ENCODE measurements at regions not wholly inside any gene's neighbourhood (a gene's known extent, or its start where the extent isn't known, plus 50 kb on each side); places are given as distances from the start of the nearest gene placed in this dataset.
"Not testable (repeated sequence)": the region's sequence is repeated elsewhere in the genome, so short reads cannot be mapped to it uniquely, and the experiment has no call there.

DNA sequence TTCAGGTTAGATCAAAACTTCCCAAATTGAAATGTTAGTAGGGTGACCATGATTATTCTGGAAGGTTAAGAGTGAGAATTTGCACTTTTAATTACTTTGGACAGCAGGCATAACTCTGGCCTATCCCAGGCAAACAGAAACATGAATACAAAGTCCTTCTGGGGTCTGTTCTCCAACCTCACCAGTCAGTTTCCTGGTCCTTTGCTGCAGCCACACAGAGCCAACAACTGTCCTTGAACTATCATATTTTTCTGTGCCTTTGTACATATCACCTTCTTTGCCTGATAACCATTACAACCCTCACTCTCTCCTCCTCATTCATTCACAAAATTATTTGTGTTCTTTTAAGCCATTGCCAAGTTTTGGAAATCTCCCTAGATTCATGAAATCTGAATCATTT, 126.0 kb upstream of the GBE1 start:
- ATAC-seq (no peak), DNase-seq (no peak)
- Mint-ChIP-seq H3K4me1 (ENCODE audit: low read depth) (no peaks in the 10 kb centered on the region), H3K4me3 (no peak overlapping the region), H3K9me3 (no peaks in the 10 kb centered on the region), H3K36me3 (ENCODE audit: insufficient read depth) (no peaks in the 10 kb centered on the region), H3K27me3 (ENCODE audit: low read depth) (no peaks in the 10 kb centered on the region)

DNA sequence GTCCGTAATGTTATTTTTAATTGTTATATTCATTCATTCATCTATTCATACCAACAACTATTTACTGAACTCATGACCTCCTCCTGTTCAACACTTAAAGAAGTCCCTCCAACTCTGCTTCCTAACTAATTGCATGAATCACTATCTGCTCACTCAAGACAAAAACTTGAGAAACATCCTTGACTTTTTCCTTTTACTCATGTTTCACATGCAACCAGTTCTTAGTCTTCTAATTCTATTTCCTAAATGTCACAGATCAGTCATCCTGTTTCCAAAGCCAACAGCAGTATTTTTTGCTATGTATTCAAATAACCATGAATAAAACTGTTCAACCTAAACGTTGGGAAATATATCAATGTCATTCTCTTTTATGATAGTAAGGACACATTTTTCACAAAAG, 124.6 kb upstream of the GBE1 start:
- no peaks in the 10 kb centered on the region for H3K9me3 Mint-ChIP-seq
- DNase-seq (no peak), ATAC-seq (no peak)
- no peaks in the 10 kb centered on the region for H3K27me3 Mint-ChIP-seq (ENCODE audit: low read depth)
- no peak overlapping the region for H3K4me3 Mint-ChIP-seq
- no peaks in the 10 kb centered on the region for H3K36me3 Mint-ChIP-seq (ENCODE audit: insufficient read depth)
- H3K4me1 Mint-ChIP-seq (ENCODE audit: low read depth) = no peaks in the 10 kb centered on the region

DNA sequence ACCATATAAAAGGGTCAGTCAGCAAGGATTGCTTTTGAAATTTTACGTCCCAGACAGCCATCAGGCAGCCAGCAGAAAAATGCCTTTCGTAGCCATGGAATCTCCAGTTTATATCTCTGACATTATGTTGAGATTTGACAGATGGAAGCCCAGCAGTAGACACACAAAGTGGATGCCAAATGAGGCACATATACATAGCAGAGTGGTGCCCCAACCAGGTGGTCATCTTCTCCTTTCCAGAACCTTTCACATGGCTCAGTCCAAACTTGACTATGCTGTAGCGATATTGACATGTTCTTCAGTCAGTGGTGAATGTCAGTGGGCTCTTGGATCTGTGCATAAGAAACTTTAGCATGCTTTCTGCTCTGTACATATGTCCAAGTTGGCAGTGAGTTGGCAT, 123.3 kb upstream of the GBE1 start:
- H3K9me3 Mint-ChIP-seq = no peaks in the 10 kb centered on the region
- H3K4me3 Mint-ChIP-seq = no peak overlapping the region
- DNase-seq = no peak
- H3K36me3 Mint-ChIP-seq (ENCODE audit: insufficient read depth) = no peaks in the 10 kb centered on the region
- no peaks in the 10 kb centered on the region for H3K4me1 Mint-ChIP-seq (ENCODE audit: low read depth)
- no peaks in the 10 kb centered on the region for H3K27me3 Mint-ChIP-seq (ENCODE audit: low read depth)
- no peak for ATAC-seq

DNA sequence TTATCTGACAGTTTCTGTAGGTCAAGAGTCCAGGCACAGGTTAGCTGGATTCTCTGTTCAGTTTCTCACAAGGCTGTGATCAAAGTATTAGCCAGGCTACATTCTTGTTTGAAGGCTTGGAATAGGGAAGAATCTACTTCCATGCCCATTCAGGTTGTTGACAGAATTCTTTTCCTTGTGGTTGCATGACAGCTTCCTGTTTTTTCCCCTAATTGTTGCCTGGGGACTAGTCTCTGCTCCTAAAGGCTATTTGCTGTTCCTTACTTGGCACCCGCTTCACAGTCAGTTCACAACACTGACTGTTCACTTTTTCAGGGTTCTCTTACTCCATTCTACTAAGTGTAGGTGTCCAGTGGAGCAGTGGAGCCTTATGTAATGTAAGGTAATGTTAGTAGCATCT, 115.4 kb upstream of the GBE1 start:
- no peak overlapping the region for H3K4me3 Mint-ChIP-seq
- no peaks in the 10 kb centered on the region for H3K9me3 Mint-ChIP-seq
- peaks cover 2% of the 10 kb centered on the region for H3K27me3 Mint-ChIP-seq (ENCODE audit: low read depth)
- no peak for ATAC-seq
- DNase-seq = no peak
- no peaks in the 10 kb centered on the region for H3K4me1 Mint-ChIP-seq (ENCODE audit: low read depth)
- no peaks in the 10 kb centered on the region for H3K36me3 Mint-ChIP-seq (ENCODE audit: insufficient read depth)

DNA sequence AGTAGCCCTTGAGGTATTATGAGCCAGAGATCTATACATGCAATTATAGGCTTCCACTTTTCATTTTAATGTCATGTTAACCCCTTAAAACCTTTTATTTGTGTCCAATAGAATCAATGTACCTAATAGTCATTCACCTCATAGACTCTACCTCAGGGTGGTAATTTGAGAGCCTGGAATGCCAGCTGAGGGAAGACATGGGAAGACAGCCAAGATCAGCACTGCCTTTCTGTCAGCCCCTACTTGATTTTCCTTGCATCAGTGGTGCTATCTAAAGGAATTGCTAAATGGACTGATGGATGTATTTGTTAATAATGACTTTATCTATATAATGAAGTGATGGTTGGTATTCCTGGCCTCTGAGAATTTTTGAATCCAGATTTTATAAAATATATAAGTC, 113.3 kb upstream of the GBE1 start:
- Mint-ChIP-seq H3K27me3 (ENCODE audit: low read depth) (peaks cover 6% of the 10 kb centered on the region), H3K4me3 (no peak overlapping the region), H3K9me3 (no peaks in the 10 kb centered on the region), H3K4me1 (ENCODE audit: low read depth) (no peaks in the 10 kb centered on the region), H3K36me3 (ENCODE audit: insufficient read depth) (no peaks in the 10 kb centered on the region)
- no peak for DNase-seq
- no peak for ATAC-seq

DNA sequence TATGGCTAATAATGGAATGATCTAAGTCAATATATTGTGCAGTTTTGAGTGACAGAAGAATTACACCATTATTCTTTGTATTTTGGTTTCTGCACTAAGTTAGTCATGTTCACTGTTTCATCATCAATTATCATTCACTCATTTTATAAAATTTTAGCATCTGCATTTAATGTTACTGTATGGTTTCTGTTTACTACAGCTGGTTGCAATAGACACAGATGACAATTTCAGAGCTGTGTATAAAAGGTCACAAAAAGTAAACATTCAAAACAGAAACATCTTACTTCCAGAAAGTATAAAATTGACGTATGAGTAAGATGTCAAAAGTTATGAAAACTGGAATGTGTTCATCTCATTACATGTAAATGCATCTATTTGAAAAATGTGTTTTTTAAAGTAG, 111.1 kb upstream of the GBE1 start:
- no peak for DNase-seq
- no peak for ATAC-seq
- no peaks in the 10 kb centered on the region for H3K4me1 Mint-ChIP-seq (ENCODE audit: low read depth)
- no peaks in the 10 kb centered on the region for H3K9me3 Mint-ChIP-seq
- H3K36me3 Mint-ChIP-seq (ENCODE audit: insufficient read depth) = no peaks in the 10 kb centered on the region
- no peak overlapping the region for H3K4me3 Mint-ChIP-seq
- peaks cover 6% of the 10 kb centered on the region for H3K27me3 Mint-ChIP-seq (ENCODE audit: low read depth)

DNA sequence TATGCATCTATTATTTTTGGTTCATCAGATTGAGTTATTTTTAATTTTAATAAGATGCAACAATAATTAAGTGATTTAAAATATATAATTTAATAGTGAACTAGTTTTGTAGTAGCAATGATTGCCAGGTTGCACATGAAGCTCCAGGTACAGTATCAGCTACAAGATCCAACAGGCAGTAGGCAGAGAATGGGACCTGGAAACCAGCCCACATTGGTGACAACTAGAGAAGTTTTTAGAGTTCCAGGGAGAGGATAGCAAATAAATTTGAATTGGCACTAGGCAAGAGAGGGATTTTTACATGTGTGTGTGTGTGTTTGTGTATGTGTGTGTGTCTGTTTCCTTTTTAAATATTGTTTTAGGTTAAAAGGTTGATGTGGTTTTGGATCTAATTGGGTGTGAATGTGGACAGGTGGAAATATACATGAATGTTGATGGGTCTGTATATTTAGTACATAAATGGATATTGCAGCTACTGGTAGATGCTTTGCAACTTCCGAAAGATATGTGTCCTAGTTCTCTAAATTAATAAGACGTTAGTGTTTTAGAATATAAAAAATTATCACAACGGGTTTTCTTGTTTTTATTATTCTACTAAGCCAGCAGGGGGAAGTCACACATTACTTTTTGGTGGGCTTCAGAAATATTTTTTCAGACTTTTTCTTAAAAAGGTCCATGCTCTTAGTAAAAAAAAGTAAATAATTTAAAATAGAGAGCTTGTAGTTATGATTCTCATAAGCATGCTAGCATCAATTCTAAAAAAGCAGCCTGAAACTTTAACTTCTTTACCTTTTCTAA, 110.1 kb upstream of the GBE1 start:
- Mint-ChIP-seq H3K4me3 (no peak overlapping the region), H3K9me3 (no peaks in the 10 kb centered on the region), H3K36me3 (ENCODE audit: insufficient read depth) (no peaks in the 10 kb centered on the region), H3K27me3 (ENCODE audit: low read depth) (peaks cover 6% of the 10 kb centered on the region), H3K4me1 (ENCODE audit: low read depth) (no peaks in the 10 kb centered on the region)
- no peak for ATAC-seq
- DNase-seq = no peak

DNA sequence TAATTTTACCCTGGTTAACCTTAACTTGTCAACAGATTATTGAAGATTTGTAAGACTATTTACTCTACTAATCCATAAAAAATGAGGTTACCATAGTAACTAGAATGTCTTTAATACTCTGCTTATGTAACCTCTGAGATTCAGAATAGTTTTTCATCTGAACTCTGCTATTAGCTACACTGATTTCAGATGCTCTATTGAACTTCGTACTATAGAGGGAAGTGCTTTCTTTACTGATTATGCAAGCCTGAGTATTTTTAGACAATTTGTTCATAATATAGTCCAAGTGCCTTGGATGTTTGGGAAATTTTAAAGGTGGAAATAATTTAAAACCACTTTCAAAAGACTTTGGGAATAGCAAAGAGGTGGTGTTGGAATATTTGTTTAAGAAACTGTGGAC, 107.9 kb upstream of the GBE1 start:
- H3K4me1 Mint-ChIP-seq (ENCODE audit: low read depth) = no peaks in the 10 kb centered on the region
- H3K27me3 Mint-ChIP-seq (ENCODE audit: low read depth) = peaks cover 10% of the 10 kb centered on the region
- no peak for ATAC-seq
- H3K4me3 Mint-ChIP-seq = no peak overlapping the region
- no peaks in the 10 kb centered on the region for H3K36me3 Mint-ChIP-seq (ENCODE audit: insufficient read depth)
- no peaks in the 10 kb centered on the region for H3K9me3 Mint-ChIP-seq
- DNase-seq = no peak

DNA sequence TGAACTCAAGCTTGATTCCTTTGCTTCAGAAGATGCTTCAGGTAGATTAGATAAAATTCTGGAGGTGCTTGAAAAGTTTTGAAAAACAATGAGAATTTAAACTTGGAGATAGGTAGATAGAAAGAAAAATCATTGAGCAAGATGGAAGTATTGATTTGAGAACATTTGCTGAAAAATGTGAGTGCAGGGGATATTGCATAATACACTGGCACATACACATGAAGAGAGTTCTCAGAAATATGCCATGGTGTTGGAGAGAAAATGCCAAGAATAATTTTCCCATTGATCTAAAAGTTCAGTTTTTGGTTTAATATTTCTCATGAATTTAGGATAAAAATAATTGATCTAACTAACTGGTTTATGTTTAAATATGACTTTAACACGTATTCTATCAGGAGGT, 107.2 kb upstream of the GBE1 start:
- Mint-ChIP-seq H3K36me3 (ENCODE audit: insufficient read depth) (no peaks in the 10 kb centered on the region), H3K4me1 (ENCODE audit: low read depth) (no peaks in the 10 kb centered on the region), H3K9me3 (no peaks in the 10 kb centered on the region), H3K4me3 (no peak overlapping the region), H3K27me3 (ENCODE audit: low read depth) (peaks cover 9% of the 10 kb centered on the region)
- ATAC-seq = no peak
- no peak for DNase-seq

DNA sequence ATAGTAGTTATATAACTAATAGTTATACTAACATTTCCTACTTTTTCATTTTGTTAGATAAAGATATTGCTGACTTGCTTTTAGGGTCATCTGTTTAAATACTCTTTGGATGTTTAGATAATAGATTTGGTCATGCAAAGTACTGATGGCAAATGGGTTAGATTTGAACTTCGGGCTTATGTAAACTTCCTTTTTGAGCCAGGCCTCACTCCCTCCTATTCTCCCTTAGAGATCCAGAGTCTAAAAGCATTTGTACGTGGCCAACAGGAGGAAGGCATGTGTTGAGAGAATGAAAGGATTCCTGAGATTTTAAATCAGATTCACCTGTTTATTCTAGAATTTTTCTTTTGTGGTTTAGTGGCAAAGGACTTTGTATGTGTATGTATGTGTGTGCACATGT, 106.4 kb upstream of the GBE1 start:
- Mint-ChIP-seq H3K9me3 (no peaks in the 10 kb centered on the region), H3K4me3 (no peak overlapping the region), H3K27me3 (ENCODE audit: low read depth) (peaks cover 9% of the 10 kb centered on the region), H3K4me1 (ENCODE audit: low read depth) (no peaks in the 10 kb centered on the region), H3K36me3 (ENCODE audit: insufficient read depth) (no peaks in the 10 kb centered on the region)
- ATAC-seq (no peak), DNase-seq (no peak)

DNA sequence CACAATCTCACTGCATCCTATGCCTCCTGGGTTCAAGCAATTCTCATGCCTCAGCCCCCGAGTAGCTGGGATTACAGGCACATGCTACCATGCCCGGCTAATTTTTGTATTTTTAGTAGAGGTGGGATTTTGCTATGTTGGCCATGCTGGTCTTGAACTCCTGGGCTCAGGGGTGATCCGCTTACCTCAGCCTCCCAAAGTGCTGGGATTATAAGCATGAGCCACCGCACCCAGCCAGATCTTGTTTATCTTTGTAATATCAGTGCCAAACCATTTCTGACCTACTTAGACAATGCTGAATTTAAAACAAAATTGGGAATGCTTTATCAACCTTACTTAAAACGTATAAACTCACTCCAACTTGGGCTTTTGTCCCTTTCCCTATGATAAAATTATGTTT, 103.7 kb upstream of the GBE1 start:
- not testable (repeated sequence) for H3K4me3 Mint-ChIP-seq; H3K36me3 Mint-ChIP-seq (ENCODE audit: insufficient read depth); H3K9me3 Mint-ChIP-seq; DNase-seq; H3K4me1 Mint-ChIP-seq (ENCODE audit: low read depth); H3K27me3 Mint-ChIP-seq (ENCODE audit: low read depth); ATAC-seq

DNA sequence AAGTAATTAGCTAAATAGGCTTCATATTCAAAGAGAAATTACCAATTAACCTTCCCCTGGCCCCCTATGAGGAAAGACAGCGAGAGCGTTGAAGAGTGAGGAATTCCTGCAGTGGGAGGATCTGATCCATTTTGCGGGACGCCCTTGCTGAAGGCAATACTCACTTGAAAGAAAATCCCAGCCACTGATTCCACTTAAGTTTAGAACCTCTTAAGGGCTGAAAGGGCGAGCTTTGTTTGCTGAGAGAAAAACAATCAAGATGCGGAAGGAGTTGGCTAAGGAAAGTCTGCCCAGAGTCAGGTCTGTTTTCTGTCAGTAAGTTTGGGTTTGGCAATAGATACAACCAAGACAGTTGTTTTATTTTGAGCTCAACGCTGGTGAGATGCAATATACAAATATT, 102.8 kb upstream of the GBE1 start:
- no peak for DNase-seq
- peaks cover 6% of the 10 kb centered on the region for H3K27me3 Mint-ChIP-seq (ENCODE audit: low read depth)
- H3K9me3 Mint-ChIP-seq = no peaks in the 10 kb centered on the region
- no peaks in the 10 kb centered on the region for H3K4me1 Mint-ChIP-seq (ENCODE audit: low read depth)
- no peaks in the 10 kb centered on the region for H3K36me3 Mint-ChIP-seq (ENCODE audit: insufficient read depth)
- H3K4me3 Mint-ChIP-seq = no peak overlapping the region
- no peak for ATAC-seq

DNA sequence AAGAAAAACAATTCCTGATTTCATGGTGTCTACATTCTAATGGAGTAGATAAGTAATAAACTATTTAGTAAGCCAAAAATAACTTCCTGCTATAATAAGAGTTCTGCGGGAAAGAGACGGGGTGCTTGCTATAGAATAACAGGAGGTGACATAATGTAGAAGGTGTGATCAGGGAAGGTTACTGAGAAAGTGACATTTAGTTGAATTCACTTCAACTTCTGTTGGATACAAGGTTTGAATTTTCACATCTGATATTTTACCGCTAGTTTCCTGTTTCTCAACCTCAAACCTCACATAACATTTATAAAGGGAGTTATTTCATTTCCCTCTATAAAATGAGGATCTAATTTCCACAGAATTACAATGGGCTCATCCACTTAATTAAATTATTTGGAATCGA, 102.3 kb upstream of the GBE1 start:
- ATAC-seq (no peak), DNase-seq (no peak)
- H3K4me1 Mint-ChIP-seq (ENCODE audit: low read depth) = no peaks in the 10 kb centered on the region
- H3K36me3 Mint-ChIP-seq (ENCODE audit: insufficient read depth) = no peaks in the 10 kb centered on the region
- H3K9me3 Mint-ChIP-seq = no peaks in the 10 kb centered on the region
- peaks cover 6% of the 10 kb centered on the region for H3K27me3 Mint-ChIP-seq (ENCODE audit: low read depth)
- no peak overlapping the region for H3K4me3 Mint-ChIP-seq

DNA sequence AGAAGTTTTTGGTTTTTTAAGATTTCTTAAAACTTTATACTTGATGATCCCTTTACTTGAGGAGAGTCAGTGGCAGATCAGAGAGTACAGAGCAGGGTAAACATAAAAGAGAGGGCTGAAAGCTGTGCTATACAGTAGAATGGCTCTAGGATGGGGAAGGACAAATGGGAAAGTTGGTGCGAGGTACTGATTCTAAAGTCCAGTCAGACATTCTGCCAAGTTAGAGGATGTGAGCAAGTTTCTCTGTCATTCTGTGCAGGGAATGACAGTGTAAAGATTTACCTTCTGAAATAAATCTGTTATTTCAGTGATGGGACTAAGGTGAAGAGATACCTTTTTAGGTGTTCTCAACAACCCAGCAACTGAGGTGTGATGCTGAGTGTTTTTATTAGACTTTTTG, 100.1 kb upstream of the GBE1 start:
- ATAC-seq (no peak), DNase-seq (no peak)
- H3K27me3 Mint-ChIP-seq (ENCODE audit: low read depth) = peaks cover 6% of the 10 kb centered on the region
- H3K36me3 Mint-ChIP-seq (ENCODE audit: insufficient read depth) = no peaks in the 10 kb centered on the region
- H3K9me3 Mint-ChIP-seq = no peaks in the 10 kb centered on the region
- H3K4me1 Mint-ChIP-seq (ENCODE audit: low read depth) = no peaks in the 10 kb centered on the region
- H3K4me3 Mint-ChIP-seq = no peak overlapping the region

DNA sequence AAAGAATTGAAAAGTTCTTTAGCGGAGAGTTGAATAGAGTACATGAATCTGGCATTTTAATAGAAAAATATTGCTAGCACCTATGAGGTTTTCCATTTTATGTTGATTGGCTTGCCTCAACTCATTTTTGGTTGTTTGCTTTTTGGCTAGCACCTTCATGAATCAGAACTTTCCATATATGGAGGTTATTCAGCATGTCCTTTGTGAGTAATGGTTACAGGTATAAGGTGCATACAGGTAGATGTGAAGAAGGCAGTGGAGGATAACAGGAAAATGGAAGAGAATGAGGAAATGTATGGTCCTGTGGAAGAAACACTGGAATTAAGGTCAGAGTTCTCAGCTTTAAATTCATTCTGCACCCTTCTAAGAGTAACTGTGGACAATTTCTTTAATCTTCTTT, 98.1 kb upstream of the GBE1 start:
- ATAC-seq (no peak), DNase-seq (no peak)
- Mint-ChIP-seq H3K4me3 (no peak overlapping the region), H3K27me3 (ENCODE audit: low read depth) (no peaks in the 10 kb centered on the region), H3K9me3 (no peaks in the 10 kb centered on the region), H3K4me1 (ENCODE audit: low read depth) (no peaks in the 10 kb centered on the region), H3K36me3 (ENCODE audit: insufficient read depth) (no peaks in the 10 kb centered on the region)

DNA sequence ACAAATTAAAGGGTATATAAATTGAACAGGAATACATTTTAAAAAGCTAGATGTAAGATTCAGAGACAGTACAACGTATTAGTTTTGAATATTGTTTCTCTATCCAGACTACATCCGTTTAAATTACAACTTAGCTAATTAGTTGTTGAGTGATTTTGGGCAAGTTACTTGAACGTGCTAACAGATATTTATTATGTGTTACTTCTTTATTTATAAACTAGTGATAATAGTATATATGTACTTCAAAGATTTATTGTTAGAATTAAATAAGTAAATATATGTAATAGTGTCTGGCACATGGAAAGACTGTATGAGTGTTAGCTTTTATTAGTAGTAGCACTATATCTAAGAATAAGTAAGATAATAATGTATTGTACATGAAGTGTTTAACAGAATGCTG, 92.0 kb upstream of the GBE1 start:
- ATAC-seq (no peak), DNase-seq (no peak)
- Mint-ChIP-seq H3K9me3 (no peaks in the 10 kb centered on the region), H3K4me1 (ENCODE audit: low read depth) (no peaks in the 10 kb centered on the region), H3K4me3 (no peak overlapping the region), H3K27me3 (ENCODE audit: low read depth) (no peaks in the 10 kb centered on the region), H3K36me3 (ENCODE audit: insufficient read depth) (no peaks in the 10 kb centered on the region)

All from activated T-cell treated with anti-CD3 and anti-CD28 coated beads, Interleukin-2, amount 50 U/mL, for 4 hours (primary cell).